HPDE6-E6E7 (cell line): ENCODE measurements at regions not wholly inside any gene's neighbourhood (a gene's known extent, or its start where the extent isn't known, plus 50 kb on each side); places are given as distances from the start of the nearest gene placed in this dataset.

Experiments used
- DNase-seq: peaks from one replicate; pipeline ENCODE4 v3.0.0; 2011; ENCODE audit warnings: missing footprints; ENCODE audit errors: extremely low spot score

DNA sequence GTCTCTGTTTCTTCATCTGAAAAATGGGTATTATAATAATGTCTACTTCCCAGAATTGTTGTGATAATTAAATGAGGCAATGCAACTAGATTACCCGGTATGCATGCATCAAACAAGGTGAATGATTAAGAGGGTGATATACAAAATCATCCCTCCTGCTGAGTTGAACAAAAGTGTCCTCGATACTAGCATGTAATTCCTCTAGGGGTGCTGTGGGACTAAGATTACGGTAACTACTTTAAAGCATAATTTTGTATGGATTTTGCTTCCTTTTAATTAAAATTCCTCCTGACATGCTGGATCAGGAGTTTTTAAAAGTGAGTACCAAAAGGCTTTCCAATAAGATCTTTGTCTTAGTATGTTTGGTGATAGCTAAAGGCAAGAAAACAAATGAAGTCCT, 98.7 kb upstream of the PRMT6 start:
- no peak for DNase-seq

DNA sequence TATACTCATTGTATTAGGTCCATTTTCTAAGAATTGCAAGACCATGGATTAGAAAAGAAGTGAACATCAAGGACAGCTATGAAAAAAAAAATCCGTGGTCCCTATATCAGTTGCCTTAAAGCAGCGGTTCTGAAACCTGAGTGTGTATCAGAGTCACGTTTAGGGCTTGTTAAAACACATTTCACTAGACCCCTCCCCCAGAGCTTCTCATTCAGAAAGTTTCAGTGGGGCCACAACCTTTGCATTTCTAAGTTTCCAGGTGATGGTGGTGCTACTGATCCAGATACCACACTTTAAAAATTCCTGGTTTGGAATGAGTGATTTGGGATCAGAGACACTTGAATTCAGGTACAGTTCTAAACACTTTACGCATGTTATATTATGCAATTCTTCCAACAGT, 96.1 kb upstream of the PRMT6 start:
- no peak for DNase-seq

DNA sequence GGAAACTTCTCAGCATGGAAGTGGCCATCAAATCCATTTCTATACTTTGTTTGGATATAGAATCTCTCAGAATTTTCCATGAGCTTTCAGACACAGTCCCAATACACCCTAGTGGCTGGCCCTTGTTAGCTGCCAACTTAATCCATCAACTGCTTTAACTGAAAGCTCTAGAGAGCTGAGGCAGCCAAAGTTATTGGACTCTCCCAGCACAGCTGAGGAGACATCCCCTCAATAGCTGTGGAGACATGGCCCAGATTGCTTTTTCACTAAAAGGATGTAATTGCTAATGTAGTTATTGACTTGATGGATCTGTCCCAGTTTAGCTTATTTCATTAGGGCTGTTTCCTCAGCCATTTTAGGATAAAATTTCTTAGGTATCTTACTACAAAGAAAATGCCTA, 94.8 kb upstream of the PRMT6 start:
- no peak for DNase-seq

DNA sequence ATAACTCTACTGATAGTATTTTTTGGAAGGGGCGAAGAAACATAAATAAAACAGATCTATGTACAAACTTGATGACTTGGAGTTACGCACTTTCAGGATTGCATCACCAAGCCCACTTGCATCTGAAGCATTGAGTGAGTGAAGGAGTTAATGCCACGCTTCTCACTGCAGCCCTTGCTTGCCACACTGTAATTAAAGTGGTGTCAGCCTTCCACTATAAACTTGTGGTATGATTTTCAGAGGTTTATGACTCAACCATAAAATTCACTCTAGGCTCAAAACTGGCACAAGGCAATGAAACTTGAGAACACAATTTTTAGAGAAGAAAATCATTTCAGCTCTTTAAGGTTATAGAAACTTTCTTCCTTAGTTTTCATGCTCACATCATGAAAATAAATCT, 93.9 kb upstream of the PRMT6 start:
- no peak for DNase-seq

DNA sequence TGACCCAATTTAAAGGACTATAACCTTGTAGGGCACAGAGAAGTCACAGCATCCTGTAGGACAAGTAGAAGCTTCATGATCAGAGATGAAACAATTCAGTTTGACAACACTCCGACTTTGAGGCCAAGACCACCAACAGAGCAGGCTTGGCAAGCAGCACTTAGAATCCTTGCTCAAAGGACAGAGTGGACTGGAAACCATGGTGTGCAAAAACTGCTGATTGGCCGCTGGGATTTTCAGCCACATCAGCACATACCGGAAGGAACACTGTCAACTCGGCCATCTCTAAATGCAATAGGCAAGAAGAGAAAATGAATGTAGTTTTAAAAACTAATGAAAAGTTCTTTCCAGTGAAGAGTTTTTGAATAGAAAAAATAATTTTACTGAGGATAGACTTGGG, 92.0 kb upstream of the PRMT6 start:
- no peak for DNase-seq

DNA sequence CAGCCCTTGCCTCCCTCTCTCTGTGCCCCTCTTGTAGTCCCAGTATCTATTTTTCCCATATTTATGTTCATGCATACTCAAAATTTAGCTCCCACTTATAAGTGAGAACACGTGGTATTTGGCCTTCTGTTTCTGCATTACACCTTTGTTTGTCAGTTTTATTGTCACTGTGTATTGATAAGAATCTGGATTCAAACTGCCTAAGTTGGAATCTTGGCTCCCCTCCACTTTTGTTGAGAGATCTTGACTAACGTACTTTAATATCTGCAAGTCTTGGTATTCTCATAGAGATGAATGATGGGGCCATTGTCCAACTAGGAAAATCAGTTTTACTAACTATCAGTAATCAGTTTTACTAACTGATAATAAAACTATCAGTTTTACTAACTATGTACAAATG, 87.8 kb upstream of the PRMT6 start:
- no peak for DNase-seq

DNA sequence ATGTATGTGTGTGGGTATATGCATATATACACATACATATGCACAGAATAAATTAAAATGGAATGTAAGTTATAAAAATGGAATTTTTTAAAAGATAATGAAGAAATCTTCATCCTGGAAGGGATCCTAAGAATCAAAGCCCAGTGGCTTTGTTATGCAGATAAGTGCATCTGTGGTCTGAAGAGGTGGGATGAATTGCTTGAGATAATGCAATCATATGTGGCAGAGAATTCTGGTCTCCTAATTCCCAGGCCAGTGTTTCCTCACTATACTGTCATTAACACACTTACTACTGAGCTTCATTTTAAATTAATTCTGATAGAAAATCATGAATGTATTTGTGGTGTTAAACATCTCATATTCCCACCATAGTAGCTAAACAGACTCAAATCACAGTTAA, 86.7 kb upstream of the PRMT6 start:
- DNase-seq, result no peak

DNA sequence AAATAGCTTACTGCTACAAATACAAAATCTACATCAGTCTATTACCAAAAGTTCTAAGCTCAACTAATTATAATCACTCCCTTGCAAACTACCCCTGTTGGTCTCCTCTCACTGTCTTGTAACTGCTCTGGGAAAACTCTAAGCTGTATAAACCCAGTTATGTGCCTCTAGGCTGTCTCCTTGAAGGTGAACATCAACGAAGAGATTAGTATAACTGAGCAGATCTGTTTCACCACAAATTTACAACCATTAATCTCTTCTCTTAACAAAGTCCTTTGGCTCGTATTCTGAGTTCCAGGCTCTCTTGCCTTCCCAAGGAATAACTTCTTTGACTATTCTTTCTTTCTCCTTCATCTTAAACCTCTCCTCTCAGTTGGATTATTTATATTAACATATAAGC, 84.4 kb upstream of the PRMT6 start:
- no peak for DNase-seq

DNA sequence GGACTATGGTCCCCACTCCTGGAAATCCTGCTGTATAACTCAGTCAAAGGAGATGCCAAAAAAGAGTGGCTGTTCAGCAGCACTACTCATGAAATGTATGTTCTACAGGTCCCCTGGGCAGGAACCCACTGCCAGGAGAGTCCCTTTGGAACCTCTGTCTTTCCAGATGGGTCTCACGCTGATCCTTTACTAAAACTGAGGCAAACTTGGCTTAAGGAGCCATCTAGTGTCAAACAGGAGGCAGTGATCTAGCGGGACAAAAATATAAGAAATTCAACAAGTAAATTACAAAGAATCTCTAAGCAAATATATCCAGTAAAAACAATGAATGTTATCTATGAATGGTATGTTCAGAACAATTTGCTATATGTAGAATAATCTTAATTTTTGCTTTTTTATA, 80.5 kb upstream of the PRMT6 start:
- no peak for DNase-seq

DNA sequence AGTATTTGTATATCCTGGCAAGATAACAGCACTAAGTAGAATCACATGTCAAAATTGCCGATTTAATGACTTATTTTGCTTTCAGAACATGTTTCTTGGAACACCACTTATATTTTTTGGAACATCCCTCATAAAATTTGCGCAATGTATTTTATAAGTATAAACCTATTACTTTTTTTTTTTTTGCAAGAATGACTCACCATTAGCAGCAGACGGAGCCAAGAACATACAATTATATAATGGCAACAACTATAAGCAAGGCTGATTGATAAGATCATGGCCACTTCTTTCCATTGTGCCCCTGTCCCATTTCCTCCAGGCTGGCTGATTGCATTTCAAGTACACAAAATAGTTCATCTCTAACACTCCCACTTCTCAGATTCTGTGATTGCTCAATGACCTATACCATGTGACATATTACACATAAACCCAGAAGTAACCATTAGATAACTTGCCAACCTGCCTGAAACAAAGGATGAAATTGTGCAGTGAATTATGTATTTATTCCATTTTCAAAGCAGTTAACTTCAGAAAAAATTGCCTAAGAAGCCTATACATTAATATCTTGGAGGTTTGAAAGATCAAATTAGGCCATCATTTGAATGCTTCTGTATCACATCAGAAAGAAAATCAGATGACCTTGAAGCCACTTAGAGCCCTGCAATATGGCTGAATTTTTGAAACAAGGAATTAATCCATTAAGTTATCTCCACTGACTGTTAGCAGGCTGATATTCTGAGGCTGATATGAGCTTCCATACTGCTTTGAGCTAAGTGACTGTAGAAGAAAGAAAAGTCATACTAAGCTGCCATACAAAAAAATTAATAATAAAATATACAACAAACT, 77.8 kb upstream of the PRMT6 start:
- no peak for DNase-seq

DNA sequence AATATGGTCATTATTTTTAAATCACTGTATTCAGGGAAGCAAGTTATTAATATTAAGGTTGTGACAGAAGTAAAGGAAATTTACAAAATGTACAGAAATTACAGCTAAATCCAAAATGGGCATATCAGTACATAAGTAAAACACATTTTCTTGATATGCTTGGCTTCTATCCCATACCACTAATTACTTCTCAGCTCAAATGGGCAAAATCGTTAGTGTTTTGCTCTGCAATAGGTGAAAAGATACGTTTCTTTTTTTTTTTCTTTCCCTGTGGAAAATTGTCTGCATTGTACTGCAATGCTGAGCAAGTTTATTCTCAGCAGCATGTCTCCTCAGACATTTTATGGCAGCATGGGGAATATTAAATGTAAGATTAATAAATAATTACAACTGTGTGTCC, 77.1 kb upstream of the PRMT6 start:
- no peak for DNase-seq

DNA sequence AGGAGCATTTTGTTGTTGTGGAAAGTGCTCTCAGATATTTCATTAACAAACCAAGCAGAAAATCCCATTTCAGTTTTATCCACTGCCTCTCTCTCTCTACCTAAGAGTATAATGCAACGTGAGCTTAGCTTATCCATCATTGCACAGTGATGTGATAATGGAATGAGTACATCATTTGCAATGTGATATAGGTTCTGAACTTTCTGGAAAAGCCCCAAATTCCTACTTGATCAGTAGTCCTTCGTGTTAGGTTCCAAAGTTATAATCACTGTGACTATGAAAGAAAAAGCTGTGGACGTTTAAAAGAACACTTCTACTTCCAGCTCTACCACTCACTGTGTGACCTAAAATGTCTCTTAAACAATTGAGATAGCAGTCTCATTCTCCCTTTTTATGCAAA, 76.4 kb upstream of the PRMT6 start:
- DNase-seq, result no peak

DNA sequence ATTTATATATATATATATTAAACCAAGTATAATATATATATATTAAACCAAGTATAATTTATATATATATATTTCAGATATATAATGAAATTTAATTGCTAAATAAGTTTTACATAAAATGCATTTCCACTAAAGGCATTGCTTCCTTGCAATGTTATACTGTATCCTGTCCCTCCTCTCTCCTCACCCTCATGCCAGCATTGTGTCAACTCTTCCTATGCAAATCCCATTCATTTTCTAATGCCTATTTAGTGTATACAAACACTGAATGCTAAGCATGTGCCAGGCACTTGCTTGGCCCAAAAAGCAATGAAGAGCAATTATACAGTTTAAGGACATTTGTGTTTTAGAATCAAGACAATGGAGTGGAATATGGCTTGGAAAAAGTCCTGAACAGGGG, 71.7 kb upstream of the PRMT6 start:
- DNase-seq, result no peak

DNA sequence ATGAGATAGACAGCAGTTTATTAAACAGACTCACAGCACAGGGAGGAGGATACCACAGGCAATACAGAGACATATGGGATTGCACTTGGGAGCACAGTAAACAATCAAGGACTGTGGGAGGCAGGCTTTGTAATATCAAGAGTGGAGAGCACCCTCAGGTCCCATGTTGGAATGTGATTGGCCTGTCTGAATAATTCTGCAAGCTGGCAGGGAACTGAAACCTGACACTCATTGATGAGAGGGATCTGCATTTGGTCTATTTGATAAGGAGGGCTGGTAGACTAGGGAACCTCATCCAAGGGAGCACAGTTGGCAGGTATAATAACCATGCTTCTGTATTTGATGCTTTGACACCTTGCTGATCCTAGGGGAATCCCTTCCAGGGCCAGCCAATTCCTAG, 69.9 kb upstream of the PRMT6 start:
- no peak for DNase-seq

DNA sequence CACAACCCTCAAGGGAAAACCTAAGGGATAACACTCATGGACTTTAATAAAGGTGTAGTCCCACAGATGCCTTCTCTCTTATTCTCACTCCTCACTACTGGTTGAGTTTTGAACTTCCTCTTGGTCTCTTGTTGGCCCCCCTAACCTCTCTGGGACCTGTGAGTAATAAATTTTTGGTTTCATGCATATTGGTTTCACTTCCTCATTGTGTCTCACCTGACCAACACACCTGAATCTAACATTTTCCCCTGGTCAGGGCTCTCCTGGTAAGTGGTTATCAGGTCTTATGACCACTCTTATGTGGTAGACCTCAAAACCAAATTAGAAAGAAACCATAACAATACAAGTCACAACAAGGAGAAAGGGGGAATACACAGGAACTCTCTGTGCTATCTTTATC, 60.5 kb upstream of the PRMT6 start:
- DNase-seq, result no peak

DNA sequence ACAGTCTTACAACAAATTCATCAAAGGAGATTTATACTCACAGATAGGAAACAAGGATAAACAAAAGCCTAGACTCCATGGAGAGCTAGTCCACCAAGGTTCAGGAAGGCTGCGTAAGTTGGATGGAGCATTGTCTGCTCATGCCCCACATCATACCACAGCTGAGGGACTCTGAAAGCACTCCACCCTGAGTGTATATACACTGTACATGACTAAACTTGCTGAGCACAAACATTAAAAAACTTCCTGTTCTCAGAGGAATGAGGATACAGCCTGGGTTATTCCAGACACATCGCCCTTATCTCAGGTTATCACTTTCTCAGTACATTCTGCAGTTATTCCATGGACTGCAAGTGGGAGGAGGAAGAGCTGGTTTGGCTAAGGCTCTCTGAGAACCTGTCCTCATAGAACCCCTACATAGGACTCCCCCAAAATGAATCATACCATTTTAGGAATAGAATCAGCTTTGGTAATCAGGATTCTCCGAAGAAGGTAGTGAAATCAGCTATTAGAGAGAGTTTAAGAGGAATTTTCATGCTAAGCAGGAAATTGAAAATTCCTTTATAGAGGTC, 58.0 kb upstream of the PRMT6 start:
- DNase-seq, result peak; percentile 68

DNA sequence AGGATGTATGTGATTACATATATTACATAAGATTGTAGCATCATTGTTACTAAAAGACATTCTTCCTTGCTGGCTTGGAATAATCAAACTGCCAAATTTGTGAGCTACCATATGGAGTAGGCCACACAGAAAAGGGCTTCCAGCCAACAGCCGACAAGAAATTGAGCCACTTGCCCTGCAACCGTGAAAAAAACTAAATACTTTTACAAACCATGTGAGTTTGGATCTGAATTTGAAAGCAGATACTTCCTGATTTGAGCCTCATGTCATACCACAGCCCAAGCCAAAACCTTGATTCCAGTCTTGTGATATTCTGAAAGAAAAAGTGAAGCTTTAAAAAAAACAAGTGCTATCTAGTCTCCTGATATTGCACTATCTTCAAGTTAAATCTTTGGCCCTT, 55.6 kb upstream of the PRMT6 start:
- no peak for DNase-seq

DNA sequence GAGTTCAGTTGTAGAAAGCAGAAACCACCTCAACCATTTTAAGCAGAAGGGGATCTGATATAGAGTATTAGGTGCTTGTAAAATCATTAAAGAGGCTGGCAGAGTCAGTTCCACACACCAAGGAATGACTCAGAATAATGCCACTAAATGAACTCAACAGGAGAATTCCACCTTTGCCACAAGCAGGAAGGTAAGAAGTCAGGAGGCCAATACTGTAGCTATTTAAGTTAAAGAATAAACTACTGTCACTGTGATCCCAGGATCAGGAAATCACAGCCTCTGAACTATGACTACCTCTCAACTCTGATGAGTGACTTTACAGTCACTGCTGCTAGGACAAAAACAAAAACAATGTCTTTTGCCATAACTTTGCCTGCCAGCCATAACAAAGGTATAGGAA, 52.5 kb upstream of the PRMT6 start:
- no peak for DNase-seq

DNA sequence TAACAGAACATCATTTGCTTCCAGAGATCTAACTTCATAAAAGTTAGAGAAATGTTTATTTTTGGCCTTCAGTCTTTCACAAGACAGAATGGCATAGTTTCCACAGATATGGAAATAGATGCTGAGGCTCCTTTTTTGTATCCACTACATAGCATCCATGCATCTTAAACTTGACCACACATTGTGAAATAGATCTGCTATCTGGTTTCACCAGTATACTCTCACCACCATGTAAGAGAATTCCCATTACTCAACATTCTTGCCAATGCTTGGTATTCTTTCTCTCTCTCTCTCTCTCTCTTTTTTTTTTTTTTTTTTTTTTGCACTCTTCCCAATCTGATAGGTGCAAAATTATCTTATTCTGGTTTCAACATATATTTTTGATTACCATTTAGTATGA, 52.1 kb upstream of the PRMT6 start:
- no peak for DNase-seq
